Activated CD8-positive, alpha-beta memory T cell treated with anti-CD3 and anti-CD28 coated beads for 48 hours (primary cell): ENCODE measurements at regions not wholly inside any gene's neighbourhood (a gene's known extent, or its start where the extent isn't known, plus 50 kb on each side); places are given as distances from the start of the nearest gene placed in this dataset.

Experiments used
- DNase-seq, 3 experiments: peaks; one replicate each; pipeline ENCODE4 v3.0.0-alpha.2; 2020; ENCODE audit warnings: low read depth in 2 of 3, low spot score in 2 of 3

DNA sequence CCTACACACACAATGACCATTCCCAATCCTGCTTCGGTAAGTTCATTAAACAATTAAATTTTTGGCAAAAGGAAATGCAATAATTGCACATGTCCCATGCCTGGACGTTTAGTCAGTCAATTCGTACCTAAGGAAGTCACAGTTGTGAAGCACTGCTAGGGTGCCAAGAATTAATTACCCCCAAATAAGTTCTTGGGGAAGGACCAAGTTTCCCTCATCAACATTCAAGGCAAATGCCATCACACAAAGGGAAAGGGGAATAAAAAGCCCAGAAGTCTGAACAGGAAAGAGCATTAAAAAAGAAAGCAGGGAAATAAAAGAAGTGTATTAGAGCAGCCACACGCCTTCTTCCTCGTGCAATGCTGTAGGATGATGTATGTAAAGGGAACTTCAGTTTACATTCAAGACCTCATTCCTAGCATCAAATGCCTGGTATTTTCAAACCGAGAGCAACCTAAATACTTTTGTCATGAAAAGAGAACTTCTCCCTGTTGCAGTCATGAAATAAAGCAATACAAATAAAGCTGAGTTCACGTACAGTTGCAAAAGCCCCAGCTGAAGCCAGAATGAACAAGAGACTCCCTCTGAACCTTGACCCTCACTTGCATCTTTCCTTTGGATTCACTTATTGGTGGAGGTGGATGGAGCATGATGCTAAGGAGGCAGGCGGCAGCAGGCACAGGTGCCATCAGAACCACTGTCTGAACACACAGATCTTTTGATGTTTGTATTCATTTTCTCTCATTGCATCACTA, 124.0 kb upstream of the PPARGC1A start:
- no peak for DNase-seq

DNA sequence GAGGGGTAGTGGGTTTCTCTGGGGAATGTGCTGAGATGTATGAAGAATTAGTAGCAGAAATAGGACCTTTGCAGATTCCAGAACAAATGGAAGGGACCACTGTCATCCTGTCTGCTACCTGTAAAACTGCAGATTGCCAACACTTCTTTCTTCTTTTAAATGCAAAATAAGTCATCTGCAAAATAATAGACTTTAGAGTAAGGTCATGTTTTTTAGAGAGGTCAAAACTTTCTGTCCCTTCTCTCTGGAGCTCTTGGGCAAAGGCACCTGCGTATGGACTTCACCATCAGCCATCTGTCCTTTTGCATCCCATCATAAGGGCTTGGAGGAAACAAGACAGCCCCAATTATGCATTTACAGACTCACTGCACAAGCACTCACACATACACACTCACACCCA, 121.1 kb upstream of the PPARGC1A start:
- DNase-seq, result no peak

DNA sequence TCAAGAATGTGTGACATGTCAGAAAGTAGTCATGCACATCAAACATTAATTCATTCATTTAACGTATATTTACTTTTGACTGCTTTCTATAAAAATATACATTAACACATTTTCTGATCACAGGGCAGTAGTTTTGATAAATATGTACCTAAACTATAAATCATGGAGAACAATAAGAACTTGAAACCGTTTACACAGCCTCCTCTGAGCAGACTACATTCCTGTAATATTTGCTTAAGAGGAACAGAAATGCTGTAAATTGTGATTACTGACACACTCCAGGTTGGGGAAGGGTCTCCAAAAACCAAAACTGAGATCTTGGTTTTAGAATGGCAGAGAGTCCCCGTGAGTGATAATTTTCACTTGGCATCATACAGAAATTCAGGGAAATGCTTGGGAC, 120.7 kb upstream of the PPARGC1A start:
- DNase-seq, result no peak

DNA sequence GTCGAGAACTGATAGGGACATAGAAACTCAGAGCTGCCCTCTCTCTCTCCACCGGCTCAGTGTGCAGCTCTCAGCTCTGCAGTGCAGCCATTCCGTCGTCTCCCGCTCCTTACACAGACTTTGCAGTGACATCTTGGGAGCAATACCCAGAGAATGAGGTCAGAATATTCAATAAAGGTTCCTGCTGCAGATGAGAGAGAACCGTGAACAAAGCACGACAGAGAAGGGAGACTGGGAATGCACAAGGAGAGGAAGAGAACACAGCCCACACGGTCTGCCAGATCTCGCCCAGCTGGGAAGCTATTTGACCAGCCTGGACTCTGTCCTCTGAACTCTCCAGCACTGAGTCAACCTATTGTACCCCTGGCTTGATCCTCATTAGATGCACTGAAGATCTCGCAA, 118.0 kb upstream of the PPARGC1A start:
- DNase-seq, result no peak

DNA sequence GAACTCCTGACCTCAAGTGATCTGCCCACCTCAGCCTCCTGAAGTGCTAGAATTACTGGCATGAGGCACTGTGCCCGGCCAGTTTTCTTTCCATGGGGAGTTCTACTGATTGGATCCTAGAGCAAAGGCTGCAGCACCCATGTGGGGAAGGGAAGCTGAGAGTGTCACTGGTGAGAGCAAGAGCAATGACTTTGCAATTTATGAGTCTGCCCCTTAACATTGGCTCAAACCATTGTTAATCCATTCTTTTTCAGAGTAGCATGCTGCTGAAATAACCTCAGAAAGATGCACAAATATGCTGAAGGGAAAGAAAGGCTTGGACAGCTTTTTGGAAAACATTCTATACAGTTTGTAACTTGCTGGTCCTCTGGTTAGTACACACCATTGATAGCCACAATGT, 116.4 kb upstream of the PPARGC1A start:
- no peak for DNase-seq

DNA sequence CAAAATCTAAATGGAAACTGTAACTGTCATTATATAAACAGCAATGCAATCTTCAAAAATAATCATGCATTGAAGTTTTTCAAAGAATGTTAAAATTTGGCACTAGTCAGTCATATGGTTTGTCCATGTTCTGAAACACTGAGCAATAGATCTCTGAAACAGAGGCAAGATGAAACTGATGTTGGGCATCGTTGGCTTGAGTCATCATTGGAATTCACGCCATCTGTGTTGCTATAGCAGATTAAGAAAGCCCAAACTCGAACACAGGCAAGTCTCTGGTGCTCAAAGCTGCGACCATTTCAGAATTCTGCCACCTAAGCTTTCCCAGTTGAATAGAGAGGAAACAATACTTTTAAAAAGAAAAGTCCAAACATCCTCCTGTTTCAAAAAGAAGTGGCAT, 114.1 kb upstream of the PPARGC1A start:
- DNase-seq, result no peak

DNA sequence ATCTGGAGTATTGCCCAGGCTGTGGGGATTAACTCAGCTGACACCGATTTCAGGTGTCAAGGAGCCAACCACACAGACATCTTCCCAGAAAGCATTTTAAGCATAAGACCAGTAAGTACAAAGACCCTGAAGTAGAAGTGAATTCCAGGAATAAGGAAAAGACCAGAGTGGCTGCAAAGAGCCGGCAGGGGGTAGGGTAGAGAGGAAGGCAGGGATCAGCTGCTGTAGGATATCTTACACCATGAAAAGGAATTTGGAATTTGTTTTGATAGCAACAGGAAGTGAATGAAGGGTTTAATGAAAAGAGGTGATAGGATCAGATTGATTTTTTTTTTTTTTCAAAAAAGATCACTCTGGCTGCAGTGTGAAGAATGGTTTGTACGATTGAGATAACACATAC, 113.6 kb upstream of the PPARGC1A start:
- DNase-seq, result no peak

DNA sequence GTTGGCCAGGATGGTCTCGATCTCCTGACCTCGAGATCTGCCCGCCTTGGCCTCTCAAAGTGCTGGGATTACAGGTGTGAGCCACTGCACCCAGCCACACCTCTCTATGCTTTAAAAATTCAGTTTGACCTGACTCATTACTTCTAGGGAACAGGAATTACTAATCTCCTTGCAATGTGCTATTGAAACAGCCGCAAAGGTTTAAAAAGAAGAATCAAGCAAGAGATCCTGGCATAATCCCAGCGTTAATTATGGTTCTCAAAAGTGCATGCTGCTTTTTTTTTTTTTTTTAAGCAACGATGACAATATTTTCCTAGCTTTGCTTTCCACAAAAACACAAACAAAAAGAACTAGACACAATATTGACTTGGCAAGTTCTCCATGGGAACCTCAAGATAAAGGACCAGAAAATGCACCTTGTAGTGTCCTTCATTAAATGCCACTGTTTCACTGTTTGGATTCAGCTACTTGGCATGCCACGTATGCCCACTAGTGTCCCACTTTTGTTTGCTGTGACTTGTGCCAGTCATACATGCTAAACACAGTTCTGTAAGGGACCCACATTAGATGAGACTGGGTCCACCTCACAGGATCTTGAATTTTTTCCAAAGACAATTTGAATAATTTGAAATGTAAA, 112.6 kb upstream of the PPARGC1A start:
- DNase-seq, result no peak

DNA sequence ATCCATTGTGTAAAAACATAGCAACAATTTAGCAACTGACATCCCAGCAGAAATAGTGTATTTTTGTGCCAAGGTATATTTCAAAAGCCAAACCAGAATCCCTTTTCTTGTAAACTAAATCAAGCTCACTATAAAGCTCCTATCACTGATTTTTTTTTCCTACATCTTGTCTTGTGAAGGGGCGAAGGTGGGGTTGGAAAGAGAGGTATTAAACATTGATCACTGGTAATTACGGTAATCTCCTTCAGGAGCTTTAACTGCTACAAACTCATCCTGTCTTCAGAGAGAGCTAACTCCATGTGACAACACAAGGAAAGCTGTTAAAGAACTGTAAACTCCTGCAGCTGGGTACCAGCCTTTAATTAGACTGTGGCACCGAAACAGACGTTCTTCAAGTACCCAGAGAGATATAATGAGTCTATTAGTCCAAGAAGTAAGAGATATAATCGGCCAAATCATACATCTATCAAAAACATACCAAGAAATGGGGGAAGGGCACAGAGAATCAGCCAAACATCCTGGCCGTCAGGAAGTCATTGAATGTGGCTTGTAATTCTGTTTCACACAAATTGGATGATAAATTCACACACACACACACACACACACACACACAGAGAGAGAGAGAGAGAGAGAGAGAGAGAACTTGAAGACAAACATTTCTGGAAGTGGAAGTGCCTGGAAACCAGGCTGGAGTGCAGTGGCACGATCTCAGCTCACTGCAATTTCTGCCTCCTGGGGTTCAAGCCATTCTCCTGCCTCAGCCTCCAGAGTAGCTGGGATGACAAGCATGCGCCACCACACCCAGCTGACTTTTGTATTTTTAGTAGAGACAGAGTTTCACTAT, 111.9 kb upstream of the PPARGC1A start:
- no peak for DNase-seq

DNA sequence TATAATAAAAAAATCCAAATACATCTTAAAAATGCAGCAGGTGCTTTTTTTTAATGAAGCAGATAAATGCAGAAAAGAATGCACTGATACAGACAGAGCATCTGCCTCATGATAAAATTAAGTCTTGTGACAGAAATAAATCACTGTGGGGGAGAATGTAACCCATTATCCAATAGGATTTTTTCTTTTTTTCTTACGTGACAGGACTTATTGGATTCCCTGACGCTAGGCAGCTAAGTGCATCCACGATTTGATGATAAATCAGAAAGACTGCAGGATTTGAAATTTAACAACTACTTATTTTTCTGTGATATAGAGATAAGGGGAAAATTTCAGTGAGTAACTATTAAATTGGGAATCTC, 110.6 kb upstream of the PPARGC1A start:
- no peak for DNase-seq

DNA sequence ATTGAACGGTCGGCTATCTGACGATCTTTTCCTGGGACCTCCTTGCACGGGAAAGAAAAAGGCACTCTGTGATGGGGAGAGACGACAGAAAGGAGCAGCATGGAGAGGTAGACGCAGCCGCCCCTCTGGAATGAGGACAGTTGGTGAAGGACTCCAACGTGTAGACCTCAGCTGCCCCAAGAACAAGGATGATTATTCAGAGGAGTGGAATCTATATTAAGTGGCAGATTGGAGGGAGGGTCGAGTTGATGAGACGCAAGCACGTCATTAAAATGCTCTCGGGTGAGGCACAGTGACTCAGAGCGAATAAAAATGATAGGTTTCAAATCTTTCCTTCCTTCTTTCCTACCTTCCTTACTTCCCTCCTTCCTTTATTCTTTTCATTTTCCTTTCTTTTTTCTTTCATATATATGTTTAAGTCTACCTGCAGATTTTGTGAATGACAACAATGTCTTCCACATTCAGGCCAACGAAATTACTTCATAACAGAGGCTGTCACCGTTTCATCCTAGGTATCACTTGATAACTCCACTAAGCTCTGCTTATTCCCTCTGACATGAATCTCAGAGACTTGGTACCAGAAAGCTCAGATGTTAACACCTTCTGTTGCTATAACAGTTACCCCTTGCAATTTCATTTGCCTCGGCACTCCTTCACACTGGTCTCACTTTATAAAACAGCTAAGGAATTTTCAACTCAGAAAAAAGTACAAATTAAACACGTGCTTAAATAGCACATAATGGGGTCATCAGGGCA, 110.0 kb upstream of the PPARGC1A start:
- DNase-seq, result no peak

DNA sequence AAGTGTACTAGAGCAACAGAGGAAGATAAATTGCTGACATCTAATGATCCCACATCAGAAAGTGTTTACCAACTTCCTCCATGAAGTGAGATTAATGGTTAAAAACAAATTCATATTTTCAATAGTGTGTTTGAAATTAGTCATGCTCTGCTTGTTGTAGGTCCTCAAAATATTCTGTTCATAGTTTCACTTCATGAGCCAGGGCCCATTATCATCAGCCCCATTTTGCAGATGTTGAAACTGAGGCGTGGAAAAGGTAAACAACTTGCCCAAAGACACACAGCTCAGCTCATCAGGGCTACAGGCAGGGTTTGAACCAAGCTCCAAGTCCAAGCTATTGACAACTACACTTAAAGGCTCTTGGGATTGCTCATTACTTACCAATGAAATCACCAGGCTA, 103.5 kb upstream of the PPARGC1A start:
- DNase-seq, result no peak

DNA sequence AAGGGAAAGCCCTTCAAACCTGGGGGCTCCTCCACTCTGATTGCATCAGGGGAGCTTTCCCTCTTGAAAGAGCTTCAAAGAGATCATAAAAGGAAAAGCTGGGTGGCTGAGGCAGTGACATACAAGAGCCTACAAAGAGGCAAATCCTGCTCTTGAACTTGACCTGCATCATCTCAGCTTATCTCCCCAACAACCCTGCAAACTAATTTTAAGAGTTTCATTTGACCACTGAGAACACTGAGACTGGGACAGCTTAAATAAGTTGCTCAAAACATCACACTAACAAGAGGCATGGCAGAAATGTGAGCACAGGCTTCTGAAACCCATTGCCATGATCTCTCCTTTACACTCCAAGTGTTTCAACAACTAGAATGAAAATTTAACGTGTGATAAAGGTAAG, 101.6 kb upstream of the PPARGC1A start:
- no peak for DNase-seq

DNA sequence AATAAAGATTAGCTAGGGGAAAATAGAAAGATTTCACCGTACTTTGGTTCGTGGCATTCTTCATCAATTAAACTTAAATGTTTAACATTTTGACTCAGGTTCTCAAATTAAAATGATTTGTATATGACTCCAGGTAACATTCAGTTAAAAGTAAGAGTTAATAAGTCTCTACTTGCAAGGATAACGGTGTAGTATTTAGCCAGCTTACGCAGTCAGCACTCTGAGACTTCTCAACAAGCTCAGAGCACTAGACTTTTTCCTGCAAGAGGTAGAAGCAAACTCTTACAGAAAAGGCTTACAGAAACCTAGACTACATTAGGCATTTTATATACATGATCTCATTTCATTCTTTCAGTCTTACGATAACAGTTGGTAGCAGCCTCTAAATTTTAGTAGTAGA, 96.4 kb upstream of the PPARGC1A start:
- no peak for DNase-seq

DNA sequence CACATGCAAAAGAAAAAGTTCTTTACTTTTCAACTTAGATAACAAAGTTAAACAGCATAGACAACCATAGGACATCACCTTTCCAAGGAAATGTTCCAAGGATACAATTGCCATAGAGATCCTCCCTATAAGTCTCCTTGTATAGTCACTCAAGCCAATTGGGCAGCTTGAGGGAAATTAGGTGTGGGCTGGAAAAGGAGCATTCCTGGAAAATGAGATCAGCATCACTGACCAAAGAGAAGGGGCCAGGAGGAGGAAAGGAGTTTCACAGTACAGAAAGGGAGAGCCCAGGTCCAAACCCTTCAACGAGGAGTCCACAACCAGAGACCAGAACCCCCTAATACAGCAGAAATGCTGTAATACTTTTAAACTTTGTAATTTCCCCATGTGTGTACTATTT, 91.5 kb upstream of the PPARGC1A start:
- DNase-seq, result no peak

DNA sequence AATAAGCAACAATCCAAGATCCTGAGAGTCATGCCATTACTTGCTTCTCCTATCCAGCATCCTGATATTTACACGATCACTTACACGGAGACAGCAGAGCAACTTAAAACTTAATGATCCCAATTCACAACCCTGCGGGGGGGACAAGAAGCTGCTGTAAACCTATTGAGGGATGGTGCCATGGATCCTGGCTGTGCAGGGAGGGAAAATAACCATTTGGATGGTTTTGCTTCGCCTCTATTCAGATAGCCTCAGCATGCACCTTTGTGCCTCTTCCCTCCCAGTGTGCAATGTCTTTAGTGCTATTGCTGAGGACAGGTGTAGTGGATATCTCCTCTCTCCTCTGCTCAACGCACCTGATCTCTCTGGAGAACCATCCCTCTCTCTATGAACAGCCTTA, 89.7 kb upstream of the PPARGC1A start:
- no peak for DNase-seq

DNA sequence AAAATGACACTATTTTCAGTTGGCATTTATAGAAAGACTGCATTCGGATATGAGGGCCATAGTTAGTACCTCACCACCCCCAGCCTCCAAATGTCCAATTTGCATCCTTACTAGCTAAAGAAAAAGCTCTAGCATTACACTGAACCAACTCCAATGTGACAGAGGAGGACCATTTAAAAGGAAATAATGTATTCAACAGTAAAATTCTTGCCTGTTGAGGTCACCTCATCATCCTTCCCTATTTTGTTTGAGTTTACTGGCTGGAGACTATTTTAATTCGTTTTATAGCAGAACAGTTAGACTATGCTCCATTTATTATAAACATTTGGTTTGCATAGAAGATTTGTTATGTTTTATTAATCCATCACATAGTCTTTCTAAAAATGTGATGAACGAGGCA, 88.2 kb upstream of the PPARGC1A start:
- DNase-seq, result no peak

DNA sequence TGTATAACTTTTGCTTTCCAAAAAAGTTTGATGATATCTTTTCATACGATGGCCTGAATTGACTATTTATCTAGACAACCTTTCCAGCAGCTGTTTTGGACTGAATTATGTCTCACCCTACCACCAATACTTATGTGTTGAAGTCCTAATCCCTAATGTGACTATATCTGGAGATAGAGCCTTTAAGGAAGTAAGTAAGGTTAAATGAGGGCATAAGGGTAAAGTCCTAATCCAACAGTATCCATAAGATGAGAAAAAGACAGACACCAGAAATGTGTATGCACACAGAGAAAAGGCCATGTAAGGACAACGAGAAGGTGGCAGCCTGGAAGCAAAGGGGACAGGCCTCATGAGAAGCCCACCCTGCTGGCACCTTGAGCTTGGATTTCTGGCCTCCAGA, 86.6 kb upstream of the PPARGC1A start:
- no peak for DNase-seq

DNA sequence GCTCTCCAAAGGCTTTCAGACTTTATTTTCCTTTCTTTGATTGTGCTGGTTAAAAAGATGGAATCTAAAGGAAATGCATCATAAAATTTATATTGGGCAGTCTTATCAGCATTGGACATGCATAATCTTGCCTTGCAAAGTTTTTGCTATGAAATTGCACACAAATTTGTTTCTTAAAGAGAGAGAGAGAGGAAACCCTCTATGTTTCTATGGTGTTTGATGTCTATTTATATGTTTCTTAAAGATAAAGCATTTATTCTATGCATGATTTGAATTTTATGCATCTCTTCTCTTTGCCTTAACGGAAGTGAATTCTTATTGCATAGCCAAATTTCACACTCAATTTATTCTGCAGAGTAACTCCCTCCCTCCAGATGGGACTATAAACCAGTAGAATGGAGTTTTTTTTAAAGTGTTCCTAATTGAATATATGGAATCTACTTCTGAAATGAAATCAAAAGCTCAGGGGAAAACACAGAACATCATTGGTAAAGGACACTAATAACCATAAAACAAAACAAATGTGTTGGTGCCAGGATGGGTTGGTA, 83.5 kb upstream of the PPARGC1A start:
- DNase-seq, result no peak

DNA sequence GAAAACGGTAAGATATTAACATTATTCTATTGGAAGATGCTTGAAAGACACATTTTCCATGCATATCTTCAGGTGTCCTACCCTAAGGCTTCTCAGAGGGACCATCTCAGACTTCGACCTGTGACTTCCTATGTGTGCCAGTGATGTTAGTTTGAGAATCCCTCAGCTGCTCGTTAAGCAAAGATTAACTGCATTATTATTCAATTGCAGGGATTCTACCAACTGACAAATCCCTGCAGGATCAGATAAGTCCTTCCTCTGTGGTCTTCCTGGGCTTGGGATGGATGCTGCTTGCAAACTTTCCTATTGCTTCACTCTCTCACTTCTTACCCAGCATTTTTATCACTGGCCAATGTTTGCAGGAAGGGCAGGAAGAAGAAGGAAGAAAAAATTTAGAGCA, 83.0 kb upstream of the PPARGC1A start:
- DNase-seq, result no peak

DNA sequence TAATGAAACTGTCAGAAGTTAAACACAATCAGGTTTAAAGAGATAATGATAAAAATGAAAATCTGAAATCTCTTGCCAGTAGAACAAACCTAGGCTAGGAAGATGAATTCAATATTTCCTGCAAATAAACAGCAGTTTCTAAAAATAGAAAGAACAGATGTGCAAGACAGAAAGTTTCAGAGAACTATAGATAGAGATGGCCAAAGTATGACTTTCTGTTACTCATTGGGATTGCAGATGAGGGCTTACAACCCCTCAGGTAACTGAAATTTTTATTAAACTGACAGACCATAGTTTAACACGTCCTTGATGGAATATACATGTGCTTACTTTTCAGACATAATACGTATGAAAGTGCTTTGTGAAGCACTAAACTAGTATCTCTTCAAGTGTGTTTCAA, 82.3 kb upstream of the PPARGC1A start:
- DNase-seq, result no peak
